HCT116 (cell line): ENCODE measurements at regions not wholly inside any gene's neighbourhood (a gene's known extent, or its start where the extent isn't known, plus 50 kb on each side); places are given as distances from the start of the nearest gene placed in this dataset.

Experiments
- ATF3 ChIP-seq: IDR thresholded peaks from 2 replicates; pipeline ENCODE4 v1.6.1; 2012
- CTCF ChIP-seq, 3 experiments: fragments of 200-600 bp in 1 of 3; sonication (generic) in 1 of 3; IDR thresholded peaks in 2 of 3; conservative IDR thresholded peaks in 1 of 3; 2 replicates each; pipeline ENCODE4 v1.5.1; 2012 to 2017; ENCODE audit warnings: low read depth in 2 of 3, low read length in 2 of 3, antibody characterized with exemption in 1 of 3, borderline replicate concordance in 1 of 3, control low read depth in 1 of 3, mild to moderate bottlenecking in 1 of 3, mixed read lengths in 1 of 3, mixed run types in 1 of 3, moderate library complexity in 1 of 3; ENCODE audit not compliant: insufficient read depth in 1 of 3
- EZH2 ChIP-seq: fragments of 200-600 bp; sonication (generic); IDR thresholded peaks from 2 replicates; pipeline ENCODE4 v1.6.1; 2017; ENCODE audit warnings: antibody characterized with exemption, mixed run types
- EZH2phosphoT487 ChIP-seq: fragments of 200-600 bp; IDR thresholded peaks from 2 replicates; pipeline ENCODE4 v1.6.1; 2018; ENCODE audit warnings: antibody characterized with exemption, borderline replicate concordance
- JUND ChIP-seq: IDR thresholded peaks from 2 replicates; pipeline ENCODE4 v1.6.1; 2012
- MAX ChIP-seq: IDR thresholded peaks from 2 replicates; pipeline ENCODE4 v1.6.1; 2012
- POLR2A ChIP-seq: IDR thresholded peaks from 2 replicates; pipeline ENCODE4 v1.7.0; 2011; ENCODE audit warnings: borderline replicate concordance; ENCODE audit not compliant: insufficient read depth, insufficient read length; ENCODE audit errors: extremely low read depth
- POLR2AphosphoS5 ChIP-seq: IDR thresholded peaks from 2 replicates; pipeline ENCODE4 v1.6.1; 2011; ENCODE audit warnings: mild to moderate bottlenecking, low read depth, low read length, moderate library complexity
- RAD21 ChIP-seq: IDR thresholded peaks from 2 replicates; pipeline ENCODE4 v1.6.1; 2012; ENCODE audit warnings: low read depth, mild to moderate bottlenecking
- REST ChIP-seq: IDR thresholded peaks from 2 replicates; pipeline ENCODE4 v1.6.1; 2012; ENCODE audit warnings: low read depth
- SIN3A ChIP-seq: IDR thresholded peaks from 2 replicates; pipeline ENCODE4 v1.6.1; 2012; ENCODE audit warnings: low read depth
- SP1 ChIP-seq: IDR thresholded peaks from 2 replicates; pipeline ENCODE4 v1.6.1; 2012; ENCODE audit warnings: low read depth
- YY1 ChIP-seq: IDR thresholded peaks from 2 replicates; pipeline ENCODE4 v1.6.1; 2011; ENCODE audit warnings: low read length, low read depth, moderate library complexity, mild to moderate bottlenecking; ENCODE audit not compliant: insufficient replicate concordance; ENCODE audit errors: extremely low read depth

GRCh38 chr5:126692971-126693370 is 84.0 kb upstream of the LMNB1 start:
- TF ChIP-seq YY1 (no peak), SP1 (no peak), REST (no peak), EZH2 (no peak), CTCF (IDR thresholded peaks at IDR 0.05 in 2 of 3, conservative IDR thresholded peaks at IDR 0.05 in 1 of 3; ENCODE audit: borderline replicate concordance in 1 of 3, insufficient read depth in 1 of 3, low read depth in 2 of 3, low read length in 2 of 3) (no peak), POLR2A (no peak), MAX (no peak), JUND (no peak), ATF3 (no peak), SIN3A (no peak), RAD21 (no peak), EZH2phosphoT487 (no peak), POLR2AphosphoS5 (no peak)
